A549 (cell line): ENCODE measurements at regions not wholly inside any gene's neighbourhood (a gene's known extent, or its start where the extent isn't known, plus 50 kb on each side); places are given as distances from the start of the nearest gene placed in this dataset.

Source experiments
- ATAC-seq, 2 experiments: fragments of 200-7000 bp in 1 of 2; fragments of >200 bp in 1 of 2; cut with Nextera tagmentation in 1 of 2; cut with Tn5 transposase in 1 of 2; 3 replicates each; pipeline versions ENCODE4 v1.8.0 to v1.9.1; 2018 to 2020; ENCODE audit warnings: mild to moderate bottlenecking in 1 of 2, moderate library complexity in 1 of 2
- CTCF ChIA-PET: fragments of 300-600 bp; sonication (Branson Sonifier 250); formaldehyde crosslinking; extraction: SDS; loops from one replicate; lab custom pipeline; 2021; ENCODE audit warnings: antibody characterized with exemption, inconsistent platforms; lab: Yijun Ruan, JAX
- POLR2A ChIA-PET: fragments of 350-600 bp; formaldehyde crosslinking; extraction: SDS; loops from one replicate; lab custom pipeline; 2021; ENCODE audit warnings: antibody characterized with exemption, inconsistent platforms; lab: Yijun Ruan, JAX
- DNase-seq, 2 experiments: peaks; one replicate each; pipeline versions ENCODE4 v3.0.0 to v3.0.0-alpha.2; 2011 to 2016; ENCODE audit warnings: low read depth in 1 of 2, low spot score in 1 of 2
- FAIRE-seq: peaks from 2 replicates; lab custom pipeline; 2011; peaks lifted over from hg19 to GRCh38; lab: Jason Lieb, UNC
- H3K27ac ChIP-seq, 2 experiments: fragments of >200 bp; sonication (Bioruptor Twin); formaldehyde crosslinking; 3 replicates each; pipeline ENCODE4 v1.5.1; 2016 to 2017
- H3K4me1 ChIP-seq: fragments of >200 bp; sonication (Bioruptor Twin); formaldehyde crosslinking; 3 replicates; pipeline ENCODE4 v1.6.1; 2016
- H3K4me2 ChIP-seq: fragments of >200 bp; sonication (Bioruptor Twin); formaldehyde crosslinking; 3 replicates; pipeline ENCODE4 v1.6.1; 2016
- H3K4me3 ChIP-seq: fragments of >200 bp; sonication (Bioruptor Twin); formaldehyde crosslinking; 3 replicates; pipeline ENCODE4 v1.5.1; 2016
- H3K9me3 ChIP-seq: fragments of >200 bp; sonication (Bioruptor Twin); formaldehyde crosslinking; 3 replicates; pipeline ENCODE4 v1.6.1; 2016
- BCL3 ChIP-seq: fragments of >200 bp; sonication (Bioruptor Twin); formaldehyde crosslinking; IDR thresholded peaks from 3 replicates; pipeline ENCODE4 v1.6.1; 2016
- CBX2 ChIP-seq: fragments of 200-600 bp; sonication (generic); IDR thresholded peaks from 2 replicates; pipeline ENCODE4 v1.6.1; 2016; ENCODE audit warnings: low read depth, mild to moderate bottlenecking, borderline replicate concordance
- CEBPB ChIP-seq, 2 experiments: fragments of >200 bp in 1 of 2; sonication (Bioruptor Twin) in 1 of 2; formaldehyde crosslinking in 1 of 2; IDR thresholded peaks; 2 replicates each; pipeline ENCODE4 v1.6.1; 2012 to 2016
- CHD2 ChIP-seq: fragments of 150-350 bp; IDR thresholded peaks from 2 replicates; pipeline ENCODE4 v1.6.1; 2014; ENCODE audit warnings: low read length; ENCODE audit not compliant: partially characterized antibody
- CHD4 ChIP-seq: fragments of 200-600 bp; sonication (generic); IDR thresholded peaks from 2 replicates; pipeline ENCODE4 v1.6.1; 2016; ENCODE audit warnings: antibody characterized with exemption, mild to moderate bottlenecking, borderline replicate concordance
- FOSL2 ChIP-seq, 2 experiments: fragments of 450-650 bp in 1 of 2; fragments of >200 bp in 1 of 2; sonication (Bioruptor Twin) in 1 of 2; formaldehyde crosslinking; IDR thresholded peaks; 2 replicates each; pipeline versions ENCODE4 v1.5.0 to v1.6.1; 2016 to 2020; ENCODE audit warnings: mild to moderate bottlenecking in 1 of 2, moderate library complexity in 1 of 2
- FOXS1 ChIP-seq: fragments of 250-450 bp; sonication (Bioruptor Pico); IDR thresholded peaks from 2 replicates; pipeline ENCODE4 v1.5.0; 2020; ENCODE audit warnings: mild to moderate bottlenecking, moderate library complexity
- GATA3 ChIP-seq: IDR thresholded peaks from 2 replicates; pipeline ENCODE4 v1.6.1; 2012; ENCODE audit warnings: borderline replicate concordance
- HDAC2 ChIP-seq: fragments of 200-600 bp; sonication (generic); IDR thresholded peaks from 2 replicates; pipeline ENCODE4 v1.6.1; 2016
- HES2 ChIP-seq: fragments of >200 bp; sonication (Bioruptor Twin); formaldehyde crosslinking; IDR thresholded peaks from 2 replicates; pipeline ENCODE4 v1.6.1; 2016
- HEYL ChIP-seq: fragments of 250-450 bp; sonication (Bioruptor Pico); IDR thresholded peaks from 2 replicates; pipeline ENCODE4 v1.8.0; 2021; ENCODE audit warnings: mild to moderate bottlenecking, moderate library complexity
- HOXB13 ChIP-seq: fragments of 250-450 bp; sonication (Bioruptor Pico); IDR thresholded peaks from 2 replicates; pipeline ENCODE4 v1.5.0; 2020; ENCODE audit warnings: low read depth, mild to moderate bottlenecking, moderate library complexity
- JUN ChIP-seq, 2 experiments: fragments of >200 bp; sonication (Bioruptor Twin); formaldehyde crosslinking; IDR thresholded peaks; 2 replicates in 1 of 2; 3 replicates in 1 of 2; pipeline ENCODE4 v1.6.1; 2016 to 2017
- JUNB ChIP-seq: fragments of >200 bp; sonication (Bioruptor Twin); formaldehyde crosslinking; IDR thresholded peaks from 2 replicates; pipeline ENCODE4 v1.6.1; 2016
- KDM5A ChIP-seq: fragments of 200-600 bp; sonication (generic); IDR thresholded peaks from 2 replicates; pipeline ENCODE4 v1.6.1; 2016; ENCODE audit warnings: antibody characterized with exemption, mild to moderate bottlenecking
- MAFK ChIP-seq: fragments of 450-650 bp; IDR thresholded peaks from 2 replicates; pipeline ENCODE4 v1.6.1; 2014; ENCODE audit not compliant: partially characterized antibody
- MAX ChIP-seq: IDR thresholded peaks from 2 replicates; pipeline ENCODE4 v1.6.1; 2012
- NR3C1 ChIP-seq: fragments of >200 bp; sonication (Bioruptor Twin); formaldehyde crosslinking; IDR thresholded peaks from 3 replicates; pipeline ENCODE4 v1.6.1; 2017
- RAD21 ChIP-seq, 2 experiments: fragments of >200 bp in 1 of 2; sonication (Bioruptor Twin) in 1 of 2; formaldehyde crosslinking in 1 of 2; IDR thresholded peaks in 1 of 2; conservative IDR thresholded peaks in 1 of 2; 2 replicates in 1 of 2; 3 replicates in 1 of 2; pipeline ENCODE4 v1.6.1; 2012 to 2018; ENCODE audit warnings: inconsistent platforms in 1 of 2
- RARB ChIP-seq: fragments of 250-450 bp; sonication (Bioruptor Pico); IDR thresholded peaks from 2 replicates; pipeline ENCODE4 v1.8.0; 2021; ENCODE audit warnings: mild to moderate bottlenecking, moderate library complexity
- USF2 ChIP-seq: fragments of 450-650 bp; IDR thresholded peaks from 2 replicates; pipeline ENCODE4 v1.6.1; 2014; ENCODE audit warnings: antibody characterized with exemption
- ZC3H11A ChIP-seq: fragments of 450-650 bp; IDR thresholded peaks from 2 replicates; pipeline ENCODE4 v1.6.1; 2014; ENCODE audit warnings: antibody characterized with exemption, mild to moderate bottlenecking
- ZSCAN20 ChIP-seq: fragments of 250-450 bp; sonication (Bioruptor Pico); IDR thresholded peaks from 2 replicates; pipeline ENCODE4 v1.8.0; 2022; ENCODE audit warnings: mild to moderate bottlenecking, moderate library complexity
- WGBS: methylation state at CpG from one replicate; pipeline ENCODE4 v1.1.6; 2017; ENCODE audit errors: missing lambda C conversion rate; 5-methylcytosine and 5-hydroxymethylcytosine counted together
- TF ChIP-seq, protein P1 (sequence below): fragments of 150-350 bp; IDR thresholded peaks from 2 replicates; pipeline ENCODE4 v1.6.1; 2014; ENCODE audit warnings: low read depth, mild to moderate bottlenecking, low read length

- TF ChIP-seq, protein P1, sequence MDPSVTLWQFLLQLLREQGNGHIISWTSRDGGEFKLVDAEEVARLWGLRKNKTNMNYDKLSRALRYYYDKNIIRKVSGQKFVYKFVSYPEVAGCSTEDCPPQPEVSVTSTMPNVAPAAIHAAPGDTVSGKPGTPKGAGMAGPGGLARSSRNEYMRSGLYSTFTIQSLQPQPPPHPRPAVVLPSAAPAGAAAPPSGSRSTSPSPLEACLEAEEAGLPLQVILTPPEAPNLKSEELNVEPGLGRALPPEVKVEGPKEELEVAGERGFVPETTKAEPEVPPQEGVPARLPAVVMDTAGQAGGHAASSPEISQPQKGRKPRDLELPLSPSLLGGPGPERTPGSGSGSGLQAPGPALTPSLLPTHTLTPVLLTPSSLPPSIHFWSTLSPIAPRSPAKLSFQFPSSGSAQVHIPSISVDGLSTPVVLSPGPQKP: no peak
- TF ChIP-seq HEYL (CRISPR knock-in tag): no peak
Observed at GRCh38 chr12:107184359-107184930, 91.1 kb upstream of the CRY1 start (continued).

DNA sequence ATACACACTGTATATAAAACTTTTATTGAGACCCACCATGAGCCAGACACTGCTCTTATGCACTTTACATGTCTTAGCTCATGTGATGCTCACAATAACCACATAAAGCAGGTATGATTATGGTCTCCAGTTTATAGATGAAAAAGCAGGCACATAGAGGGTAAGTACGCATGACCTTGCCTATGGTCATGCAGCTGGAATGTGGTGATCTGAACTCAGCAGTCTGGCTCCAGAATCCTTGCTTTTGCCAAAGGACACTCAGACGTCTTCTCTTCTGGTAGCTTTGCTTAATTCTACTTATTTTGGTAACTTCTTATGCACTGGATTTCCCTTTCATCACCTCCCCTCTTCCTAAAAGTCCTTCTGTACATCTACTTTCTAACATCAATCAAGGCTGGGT lies 103.3 kb upstream of the CRY1 start:
- no peak for DNase-seq
- TF ChIP-seq CHD4 (no peak), CBX2 (no peak), NR3C1 (no peak), HES2 (no peak), HOXB13 (CRISPR knock-in tag) (no peak), USF2 (no peak), HDAC2 (no peak), RARB (CRISPR knock-in tag) (no peak), FOXS1 (no peak), CEBPB (IDR thresholded peaks at IDR 0.05) (no peak), JUN (IDR thresholded peaks at IDR 0.05) (no peak), ZSCAN20 (CRISPR knock-in tag) (no peak), ZC3H11A (no peak), BCL3 (no peak), CHD2 (no peak)
- Histone ChIP-seq H3K9me3 (no peaks in the 10 kb centered on the region), H3K4me2 (0 out of 3 replicates have a peak overlapping the region, but pooled peaks have one; percentile 19), H3K4me1 (peaks cover 20% of the 10 kb centered on the region; the same call in 2 of the 3 replicates), H3K27ac (no peak overlapping the region), H3K4me3 (no peak overlapping the region)
- 9% methylated on average over 2 of the region's 2 CpGs for WGBS
- ATAC-seq: peak; percentile 61 to 71; a peak in 4 of 6 replicates
- no peak for FAIRE-seq
- ChIA-PET CTCF (interaction anchor here (0.5 to 1.4 kb wide), 3 partner anchors 14 to 161 kb away, joined by 3 read pairs; no protein-coding TSS in a partner anchor), POLR2A (no interaction called here)

DNA sequence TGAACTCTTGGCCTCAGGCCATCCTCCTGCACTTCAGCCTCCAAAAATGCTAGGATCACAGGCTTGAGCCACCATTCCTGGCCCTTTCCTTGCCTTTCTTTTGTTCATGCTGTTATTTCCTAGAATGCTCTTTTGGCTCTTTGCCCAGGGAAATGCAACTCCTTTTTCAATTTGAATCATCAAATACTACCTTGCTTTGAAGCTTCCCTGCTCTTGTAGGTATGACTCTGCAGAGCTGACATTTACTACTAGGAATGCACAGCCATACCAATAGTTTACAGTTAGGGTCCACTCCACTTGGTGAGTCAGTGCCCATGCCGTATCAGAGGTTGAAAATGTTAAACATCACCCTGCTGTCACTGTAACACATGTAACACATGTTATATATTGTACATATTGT lies 107.0 kb upstream of the CRY1 start:
- ATAC-seq: peak; percentile 94 to 96
- 5% methylated on average over 1 of the region's 1 CpG for WGBS
- DNase-seq: peak; percentile 54 to 72
- H3K9me3 ChIP-seq: no peaks in the 10 kb centered on the region
- peak; percentile 59 for FAIRE-seq
- peak overlapping the region in 1 of 2 experiments; percentile 60; a peak in 2 of 6 replicates for H3K27ac ChIP-seq
- H3K4me2 ChIP-seq: peak overlapping the region; percentile 23
- H3K4me1 ChIP-seq: peaks cover 20% of the 10 kb centered on the region; the same call in 2 of the 3 replicates
- no peak overlapping the region for H3K4me3 ChIP-seq
- TF ChIP-seq RAD21 (conservative IDR thresholded peaks at IDR 0.05 in 1 of 2, IDR thresholded peaks at IDR 0.05 in 1 of 2): 0 out of 5 replicates have a peak, but pooled peaks of 1 of the 2 experiments have one; percentile 17
- peak; percentile 54 for TF ChIP-seq MAX
- no peak for TF ChIP-seq KDM5A
- peak; percentile 49; the same call in 1 of the 2 replicates for TF ChIP-seq GATA3
- peak; percentile 69 for TF ChIP-seq JUNB
- TF ChIP-seq FOSL2 (IDR thresholded peaks at IDR 0.05): peak; percentile 63; the same call in 1 of the 2 replicates
- TF ChIP-seq FOSL2 (CRISPR knock-in tag; IDR thresholded peaks at IDR 0.05): peak; percentile 43; the same call in 1 of the 2 replicates
- peak in 1 of 2 experiments; percentile 56; a peak in 2 of 5 replicates for TF ChIP-seq JUN (IDR thresholded peaks at IDR 0.05)
- peak; percentile 29 for TF ChIP-seq MAFK
- TF ChIP-seq HEYL (CRISPR knock-in tag): no peak
- ChIA-PET CTCF (interaction anchor here (0.6 to 2.7 kb wide), 7 partner anchors 18 to 202 kb away, joined by 3 to 8 read pairs (median 4); no protein-coding TSS in a partner anchor), POLR2A (no interaction called here)
